A549 (cell line): ENCODE measurements at regions not wholly inside any gene's neighbourhood (a gene's known extent, or its start where the extent isn't known, plus 50 kb on each side); places are given as distances from the start of the nearest gene placed in this dataset.

Experiments
- ATAC-seq, 2 experiments: fragments of 200-7000 bp in 1 of 2; fragments of >200 bp in 1 of 2; cut with Nextera tagmentation in 1 of 2; cut with Tn5 transposase in 1 of 2; 3 replicates each; pipeline versions ENCODE4 v1.8.0 to v1.9.1; 2018 to 2020; ENCODE audit warnings: mild to moderate bottlenecking in 1 of 2, moderate library complexity in 1 of 2
- CTCF ChIA-PET: fragments of 300-600 bp; sonication (Branson Sonifier 250); formaldehyde crosslinking; extraction: SDS; loops from one replicate; lab custom pipeline; 2021; ENCODE audit warnings: antibody characterized with exemption, inconsistent platforms; lab: Yijun Ruan, JAX
- POLR2A ChIA-PET: fragments of 350-600 bp; formaldehyde crosslinking; extraction: SDS; loops from one replicate; lab custom pipeline; 2021; ENCODE audit warnings: antibody characterized with exemption, inconsistent platforms; lab: Yijun Ruan, JAX
- DNase-seq, 2 experiments: peaks; one replicate each; pipeline versions ENCODE4 v3.0.0 to v3.0.0-alpha.2; 2011 to 2016; ENCODE audit warnings: low read depth in 1 of 2, low spot score in 1 of 2
- FAIRE-seq: peaks from 2 replicates; lab custom pipeline; 2011; peaks lifted over from hg19 to GRCh38; lab: Jason Lieb, UNC
- H3K27ac ChIP-seq, 2 experiments: fragments of >200 bp; sonication (Bioruptor Twin); formaldehyde crosslinking; 3 replicates each; pipeline ENCODE4 v1.5.1; 2016 to 2017
- H3K4me1 ChIP-seq: fragments of >200 bp; sonication (Bioruptor Twin); formaldehyde crosslinking; 3 replicates; pipeline ENCODE4 v1.6.1; 2016
- H3K4me2 ChIP-seq: fragments of >200 bp; sonication (Bioruptor Twin); formaldehyde crosslinking; 3 replicates; pipeline ENCODE4 v1.6.1; 2016
- H3K4me3 ChIP-seq: fragments of >200 bp; sonication (Bioruptor Twin); formaldehyde crosslinking; 3 replicates; pipeline ENCODE4 v1.5.1; 2016
- H3K9me3 ChIP-seq: fragments of >200 bp; sonication (Bioruptor Twin); formaldehyde crosslinking; 3 replicates; pipeline ENCODE4 v1.6.1; 2016
- BHLHE40 ChIP-seq: IDR thresholded peaks from 2 replicates; pipeline ENCODE4 v1.6.1; 2012; ENCODE audit warnings: low read depth, low read length, inconsistent platforms
- CBX2 ChIP-seq: fragments of 200-600 bp; sonication (generic); IDR thresholded peaks from 2 replicates; pipeline ENCODE4 v1.6.1; 2016; ENCODE audit warnings: low read depth, mild to moderate bottlenecking, borderline replicate concordance
- CBX8 ChIP-seq: fragments of 200-600 bp; sonication (generic); IDR thresholded peaks from 2 replicates; pipeline ENCODE4 v1.6.1; 2016
- CEBPB ChIP-seq, 2 experiments: fragments of >200 bp in 1 of 2; sonication (Bioruptor Twin) in 1 of 2; formaldehyde crosslinking in 1 of 2; IDR thresholded peaks; 2 replicates each; pipeline ENCODE4 v1.6.1; 2012 to 2016
- CHD4 ChIP-seq: fragments of 200-600 bp; sonication (generic); IDR thresholded peaks from 2 replicates; pipeline ENCODE4 v1.6.1; 2016; ENCODE audit warnings: antibody characterized with exemption, mild to moderate bottlenecking, borderline replicate concordance
- E2F6 ChIP-seq: IDR thresholded peaks from 2 replicates; pipeline ENCODE4 v1.6.1; 2012; ENCODE audit warnings: low read depth, borderline replicate concordance
- EHF ChIP-seq: fragments of 250-450 bp; sonication (Bioruptor Pico); IDR thresholded peaks from 2 replicates; pipeline ENCODE4 v1.5.0; 2020; ENCODE audit warnings: mild to moderate bottlenecking
- EHMT2 ChIP-seq: fragments of 200-600 bp; sonication (generic); IDR thresholded peaks from 2 replicates; pipeline ENCODE4 v1.6.1; 2016; ENCODE audit warnings: antibody characterized with exemption, low read depth, mild to moderate bottlenecking, moderate library complexity
- ELK1 ChIP-seq: fragments of 150-350 bp; IDR thresholded peaks from 2 replicates; pipeline ENCODE4 v1.6.1; 2014; ENCODE audit warnings: low read depth, mild to moderate bottlenecking, low read length
- EP300 ChIP-seq, 2 experiments: fragments of >200 bp; sonication (Bioruptor Twin); formaldehyde crosslinking; IDR thresholded peaks; 2 replicates in 1 of 2; 3 replicates in 1 of 2; pipeline ENCODE4 v1.6.1; 2016 to 2017
- FOSL2 ChIP-seq, 2 experiments: fragments of 450-650 bp in 1 of 2; fragments of >200 bp in 1 of 2; sonication (Bioruptor Twin) in 1 of 2; formaldehyde crosslinking; IDR thresholded peaks; 2 replicates each; pipeline versions ENCODE4 v1.5.0 to v1.6.1; 2016 to 2020; ENCODE audit warnings: mild to moderate bottlenecking in 1 of 2, moderate library complexity in 1 of 2
- HOXB13 ChIP-seq: fragments of 250-450 bp; sonication (Bioruptor Pico); IDR thresholded peaks from 2 replicates; pipeline ENCODE4 v1.5.0; 2020; ENCODE audit warnings: low read depth, mild to moderate bottlenecking, moderate library complexity
- JUN ChIP-seq, 2 experiments: fragments of >200 bp; sonication (Bioruptor Twin); formaldehyde crosslinking; IDR thresholded peaks; 2 replicates in 1 of 2; 3 replicates in 1 of 2; pipeline ENCODE4 v1.6.1; 2016 to 2017
- NFE2L2 ChIP-seq: fragments of 150-350 bp; conservative IDR thresholded peaks from 2 replicates; pipeline ENCODE4 v1.6.1; 2014; ENCODE audit warnings: low read length
- NPAS2 ChIP-seq: fragments of 250-450 bp; sonication (Bioruptor Pico); IDR thresholded peaks from 2 replicates; pipeline ENCODE4 v1.8.0; 2022; ENCODE audit warnings: mild to moderate bottlenecking, moderate library complexity, borderline replicate concordance
- POLR2A ChIP-seq: IDR thresholded peaks from 2 replicates; pipeline ENCODE4 v1.6.1; 2012; ENCODE audit warnings: mild to moderate bottlenecking, low read length
- POLR2AphosphoS2 ChIP-seq: conservative IDR thresholded peaks from 2 replicates; pipeline ENCODE4 v1.6.1; 2012; ENCODE audit warnings: low read length, improper control_type of control experiment, inconsistent platforms
- RAD21 ChIP-seq, 2 experiments: fragments of >200 bp in 1 of 2; sonication (Bioruptor Twin) in 1 of 2; formaldehyde crosslinking in 1 of 2; IDR thresholded peaks in 1 of 2; conservative IDR thresholded peaks in 1 of 2; 2 replicates in 1 of 2; 3 replicates in 1 of 2; pipeline ENCODE4 v1.6.1; 2012 to 2018; ENCODE audit warnings: inconsistent platforms in 1 of 2
- RNF2 ChIP-seq: fragments of 200-600 bp; sonication (generic); IDR thresholded peaks from 2 replicates; pipeline ENCODE4 v1.6.1; 2016; ENCODE audit warnings: low read depth, mild to moderate bottlenecking, antibody characterized with exemption, moderate library complexity, borderline replicate concordance
- SMC3 ChIP-seq: fragments of >200 bp; sonication (Bioruptor Twin); formaldehyde crosslinking; IDR thresholded peaks from 3 replicates; pipeline ENCODE4 v1.6.1; 2018; ENCODE audit warnings: inconsistent platforms
- SREBF2 ChIP-seq: fragments of 450-650 bp; IDR thresholded peaks from 2 replicates; pipeline ENCODE4 v1.6.1; 2014; ENCODE audit warnings: mild to moderate bottlenecking, moderate library complexity
- TFCP2L1 ChIP-seq: fragments of 250-450 bp; sonication (Bioruptor Pico); IDR thresholded peaks from 2 replicates; pipeline ENCODE4 v1.5.0; 2021; ENCODE audit warnings: mild to moderate bottlenecking
- ZSCAN20 ChIP-seq: fragments of 250-450 bp; sonication (Bioruptor Pico); IDR thresholded peaks from 2 replicates; pipeline ENCODE4 v1.8.0; 2022; ENCODE audit warnings: mild to moderate bottlenecking, moderate library complexity
- WGBS: methylation state at CpG from one replicate; pipeline ENCODE4 v1.1.6; 2017; ENCODE audit errors: missing lambda C conversion rate; 5-methylcytosine and 5-hydroxymethylcytosine counted together

DNA sequence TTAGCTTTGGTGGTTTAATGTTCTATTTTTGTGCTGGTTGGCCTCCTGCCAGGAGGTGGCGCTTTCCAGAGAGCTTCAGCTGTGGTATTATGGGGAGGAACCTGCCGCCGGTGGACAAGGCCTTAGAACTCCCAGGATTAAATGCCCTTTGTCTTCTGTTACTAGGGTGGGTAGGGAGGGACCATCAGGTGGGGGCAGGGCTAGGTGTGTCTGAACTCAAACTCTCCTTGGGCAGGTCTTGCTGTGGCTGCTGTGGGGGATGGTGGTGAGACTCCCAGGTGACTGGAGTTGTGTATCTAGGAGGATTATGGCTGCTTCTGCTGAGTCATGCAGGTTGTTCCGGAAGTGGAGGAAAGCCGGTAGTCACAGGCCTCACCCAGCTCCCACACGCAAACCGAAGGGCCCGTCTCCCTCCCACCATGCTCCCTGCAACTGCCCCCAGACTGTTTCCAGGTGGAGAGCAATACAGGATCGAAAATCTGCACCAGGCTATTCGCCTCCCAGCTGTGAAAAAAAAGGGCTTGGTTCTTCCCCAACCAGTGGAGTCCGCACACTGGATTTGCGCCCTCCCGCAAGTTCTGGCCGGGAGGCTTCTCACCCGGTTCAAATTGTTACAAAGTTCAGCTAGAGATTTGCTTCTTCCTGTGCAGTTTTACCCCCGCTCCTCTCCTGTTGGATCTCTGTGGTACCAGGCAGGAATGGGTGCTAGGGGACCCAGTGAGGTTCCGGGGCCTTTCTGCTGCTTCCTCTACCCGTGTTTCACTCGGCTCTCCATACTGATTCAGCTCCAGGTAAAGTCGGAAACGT is 220.5 kb downstream of the CENPF start (continued):
- TF ChIP-seq ELK1 (no peak), ZSCAN20 (no peak), CEBPB (IDR thresholded peaks at IDR 0.05) (no peak), RAD21 (conservative IDR thresholded peaks at IDR 0.05 in 1 of 2, IDR thresholded peaks at IDR 0.05 in 1 of 2) (no peak)

DNA sequence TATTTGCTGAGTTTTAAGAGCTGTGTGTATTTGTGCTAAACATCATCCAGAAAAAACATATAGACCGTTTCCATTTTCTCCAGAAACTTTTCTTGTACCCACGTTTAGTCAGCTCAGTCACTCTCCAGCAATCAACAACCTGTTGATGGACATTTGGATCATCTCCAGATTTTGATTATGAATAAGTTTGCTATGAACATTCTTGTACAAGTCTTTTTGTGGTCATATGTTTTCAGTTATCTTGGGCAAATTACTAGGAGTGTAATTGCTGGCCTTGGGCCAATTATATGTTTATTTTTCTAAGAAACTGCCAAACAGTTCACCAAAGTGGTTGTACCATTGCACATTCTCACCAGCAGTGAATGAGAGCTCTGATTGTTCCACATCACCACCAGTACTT is 221.8 kb downstream of the CENPF start:
- no peak for FAIRE-seq
- CTCF ChIA-PET = interaction anchor here (1.3 kb wide), 1 partner anchor 9 kb away, joined by 3 read pairs; no protein-coding TSS in a partner anchor
- TF ChIP-seq CEBPB (IDR thresholded peaks at IDR 0.05) (no peak), EP300 (IDR thresholded peaks at IDR 0.05) (no peak), FOSL2 (IDR thresholded peaks at IDR 0.05) (no peak), FOSL2 (CRISPR knock-in tag; IDR thresholded peaks at IDR 0.05) (no peak), POLR2A (no peak), NPAS2 (CRISPR knock-in tag) (no peak), E2F6 (no peak), HOXB13 (CRISPR knock-in tag) (no peak), POLR2AphosphoS2 (no peak), RAD21 (conservative IDR thresholded peaks at IDR 0.05 in 1 of 2, IDR thresholded peaks at IDR 0.05 in 1 of 2) (no peak)
- TF ChIP-seq, all 56 proteins: peak for 0
- no peak overlapping the region for H3K4me3 ChIP-seq
- H3K27ac ChIP-seq = no peak overlapping the region
- WGBS = 13% methylated on average over 2 of the region's 2 CpGs
- POLR2A ChIA-PET = no interaction called here
- H3K9me3 ChIP-seq = no peaks in the 10 kb centered on the region; the same call in 2 of the 3 replicates
- no peaks in the 10 kb centered on the region for H3K4me1 ChIP-seq
- no peak for ATAC-seq
- H3K4me2 ChIP-seq = no peak overlapping the region
- no peak for DNase-seq

- DNase-seq (no peak), ATAC-seq (no peak)
- Histone ChIP-seq H3K4me1 (no peaks in the 10 kb centered on the region), H3K9me3 (no peaks in the 10 kb centered on the region; the same call in 2 of the 3 replicates), H3K4me2 (no peak overlapping the region)
- CTCF ChIA-PET = no interaction called here
- POLR2A ChIA-PET = no interaction called here
- WGBS = 12% methylated on average over 4 of the region's 4 CpGs
- no peak for TF ChIP-seq EHF (CRISPR knock-in tag)
- TF ChIP-seq TFCP2L1 (CRISPR knock-in tag) = no peak
- TF ChIP-seq CBX2 = no peak
- TF ChIP-seq, all 56 proteins: peak for 0
- H3K27ac ChIP-seq = no peak overlapping the region
- FAIRE-seq = no peak
- no peak overlapping the region for H3K4me3 ChIP-seq
Measured at GRCh38 chr1:214826619-214827018, 223.6 kb downstream of the CENPF start.

DNA sequence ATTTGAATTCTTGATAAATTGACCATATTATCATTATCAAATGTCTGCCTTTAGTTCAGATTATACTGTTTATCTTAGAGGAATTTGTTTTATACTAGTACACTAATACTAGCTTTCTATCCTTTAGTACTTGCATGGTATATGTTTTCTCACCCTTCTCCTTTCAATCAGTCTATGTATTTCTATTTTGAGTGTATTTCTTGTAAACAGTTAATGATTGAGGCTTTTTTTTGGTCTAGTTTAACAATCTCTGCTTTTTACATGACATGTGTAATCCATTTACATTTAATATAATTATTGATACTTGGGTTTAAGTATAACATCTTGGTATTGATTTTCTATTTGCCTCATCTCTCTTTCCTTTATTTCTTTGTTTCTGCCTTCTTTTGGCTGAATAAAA is 224.9 kb downstream of the CENPF start:
- no peak overlapping the region for H3K27ac ChIP-seq
- no peak for ATAC-seq
- no peaks in the 10 kb centered on the region for H3K4me1 ChIP-seq
- H3K4me2 ChIP-seq = no peak overlapping the region
- no peaks in the 10 kb centered on the region; the same call in 2 of the 3 replicates for H3K9me3 ChIP-seq
- ChIA-PET POLR2A (no interaction called here), CTCF (interaction anchor here (0.7 kb wide), 1 partner anchor 19 kb away, joined by 3 read pairs; no protein-coding TSS in a partner anchor)
- DNase-seq = no peak
- TF ChIP-seq BHLHE40 (no peak), CHD4 (no peak), RNF2 (no peak), SREBF2 (no peak), NPAS2 (CRISPR knock-in tag) (no peak), EHMT2 (no peak), HOXB13 (CRISPR knock-in tag) (no peak), POLR2AphosphoS2 (no peak), JUN (IDR thresholded peaks at IDR 0.05) (no peak), NFE2L2 (no peak), SMC3 (no peak), POLR2A (no peak), FOSL2 (IDR thresholded peaks at IDR 0.05) (no peak), FOSL2 (CRISPR knock-in tag; IDR thresholded peaks at IDR 0.05) (no peak), CBX8 (no peak)
- H3K4me3 ChIP-seq = no peak overlapping the region
- no peak for FAIRE-seq
